Thoracic aorta (tissue), 2 donors: ENCODE measurements at regions not wholly inside any gene's neighbourhood (a gene's known extent, or its start where the extent isn't known, plus 50 kb on each side); places are given as distances from the start of the nearest gene placed in this dataset.

Experiments
- ATAC-seq: fragments of 150-250 bp; one replicate; pipeline ENCODE4 v1.8.0; 2017; ENCODE audit warnings: low read depth; ENCODE audit not compliant: insufficient number of reproducible peaks, low FRiP score
- DNase-seq: peaks from one replicate; pipeline ENCODE4 v3.0.0-alpha.2; 2020; ENCODE audit warnings: low spot score
- H3K27ac ChIP-seq, 2 donors: fragments of 200-600 bp; sonication (generic); 1 replicate in 1 of 2; 2 replicates in 1 of 2; pipeline ENCODE4 v1.5.1; 2016; ENCODE audit warnings: mild to moderate bottlenecking in 2 of 2, moderate library complexity in 2 of 2
- H3K27me3 ChIP-seq: fragments of 200-600 bp; sonication (generic); replicated peaks from 2 replicates; pipeline ENCODE4 v1.6.0; 2016; ENCODE audit warnings: mild to moderate bottlenecking; ENCODE audit not compliant: insufficient read depth
- H3K36me3 ChIP-seq: fragments of 200-600 bp; sonication (generic); one replicate; pipeline ENCODE4 v1.5.1; 2016
- H3K4me1 ChIP-seq, 2 donors: fragments of 200-600 bp; sonication (generic); 1 replicate in 1 of 2; 2 replicates in 1 of 2; pipeline versions ENCODE4 v1.5.1 to v1.6.0; 2016; ENCODE audit warnings: low read depth in 2 of 2, mild to moderate bottlenecking in 1 of 2; ENCODE audit not compliant: control insufficient read depth in 1 of 2
- H3K4me3 ChIP-seq: fragments of 200-600 bp; sonication (generic); 2 replicates; pipeline ENCODE4 v1.5.1; 2016; ENCODE audit warnings: mild to moderate bottlenecking
- H3K9me3 ChIP-seq: fragments of 200-600 bp; sonication (generic); 2 replicates; pipeline ENCODE4 v1.5.1; 2016
- CTCF ChIP-seq: fragments of 200-600 bp; sonication (generic); IDR thresholded peaks from one replicate; pipeline ENCODE4 v1.5.1; 2019; ENCODE audit warnings: antibody characterized with exemption

GRCh38 chr2:204441316-204441715, 104.0 kb upstream of the PARD3B start:
- TF ChIP-seq CTCF = no peak
- Histone ChIP-seq H3K4me1 (no peaks in the 10 kb centered on the region), H3K36me3 (no peaks in the 10 kb centered on the region), H3K4me3 (no peak overlapping the region), H3K27ac (no peak overlapping the region), H3K27me3 (no peaks in the 10 kb centered on the region), H3K9me3 (no peaks in the 10 kb centered on the region)
- DNase-seq (no peak), ATAC-seq (no peak)

- no peaks in the 10 kb centered on the region for H3K9me3 ChIP-seq
- TF ChIP-seq CTCF = no peak
- no peaks in the 10 kb centered on the region for H3K4me1 ChIP-seq
- no peaks in the 10 kb centered on the region for H3K27me3 ChIP-seq
- H3K36me3 ChIP-seq = no peaks in the 10 kb centered on the region
- no peak overlapping the region for H3K27ac ChIP-seq
- no peak overlapping the region for H3K4me3 ChIP-seq
- no peak for ATAC-seq
- no peak for DNase-seq
Measured at GRCh38 chr2:204445149-204445548, 100.1 kb upstream of the PARD3B start.

GRCh38 chr2:204447722-204448121, 97.6 kb upstream of the PARD3B start:
- peaks cover 6 to 11% of the 10 kb centered on the region in 2 donors for H3K4me1 ChIP-seq
- no peak for TF ChIP-seq CTCF
- H3K27me3 ChIP-seq = no peaks in the 10 kb centered on the region
- H3K36me3 ChIP-seq = no peaks in the 10 kb centered on the region
- H3K27ac ChIP-seq = no peak overlapping the region
- ATAC-seq (no peak), DNase-seq (no peak)
- H3K4me3 ChIP-seq = no peak overlapping the region
- no peaks in the 10 kb centered on the region for H3K9me3 ChIP-seq

GRCh38 chr2:204449977-204450376, 95.3 kb upstream of the PARD3B start:
- no peak overlapping the region for H3K4me3 ChIP-seq
- no peaks in the 10 kb centered on the region for H3K27me3 ChIP-seq
- no peaks in the 10 kb centered on the region for H3K36me3 ChIP-seq
- ATAC-seq (no peak), DNase-seq (no peak)
- no peak for TF ChIP-seq CTCF
- no peak overlapping the region for H3K27ac ChIP-seq
- H3K9me3 ChIP-seq = no peaks in the 10 kb centered on the region
- H3K4me1 ChIP-seq = peaks cover 11 to 23% of the 10 kb centered on the region in 2 donors

- no peak for ATAC-seq
- TF ChIP-seq CTCF = no peak
Measured at GRCh38 chr2:204451766-204452165, 93.5 kb upstream of the PARD3B start.

More at GRCh38 chr2:204451766-204452165, 93.5 kb upstream of the PARD3B start:
- no peaks in the 10 kb centered on the region for H3K27me3 ChIP-seq
- H3K4me3 ChIP-seq = no peak overlapping the region
- peaks cover 11 to 23% of the 10 kb centered on the region in 2 donors for H3K4me1 ChIP-seq
- no peak for DNase-seq
- no peaks in the 10 kb centered on the region for H3K9me3 ChIP-seq
- H3K27ac ChIP-seq = peak overlapping the region in 1 of 2 donors; percentile 48
- H3K36me3 ChIP-seq = no peaks in the 10 kb centered on the region
